GM12873 (cell line): ENCODE measurements at regions not wholly inside any gene's neighbourhood (a gene's known extent, or its start where the extent isn't known, plus 50 kb on each side); places are given as distances from the start of the nearest gene placed in this dataset.

Experiments
- CTCF ChIP-seq: IDR thresholded peaks from 2 replicates; pipeline ENCODE4 v1.5.1; 2012; ENCODE audit warnings: low read depth, mild to moderate bottlenecking, moderate library complexity, low read length, control low read depth; ENCODE audit not compliant: insufficient read depth; ENCODE audit errors: missing control alignments

- no peak for TF ChIP-seq CTCF
Measured at GRCh38 chr12:30108666-30109065, 324.9 kb upstream of the TMTC1 start.

GRCh38 chr12:30106204-30106965 lies 322.6 kb upstream of the TMTC1 start:
- TF ChIP-seq CTCF, result no peak

- no peak for TF ChIP-seq CTCF
Measured at GRCh38 chr12:30105505-30105904, 321.8 kb upstream of the TMTC1 start.

GRCh38 chr12:30104971-30105370 lies 321.2 kb upstream of the TMTC1 start:
- TF ChIP-seq CTCF, result no peak

GRCh38 chr12:30100741-30101140 lies 317.0 kb upstream of the TMTC1 start:
- TF ChIP-seq CTCF, result no peak

GRCh38 chr12:30098677-30099076 lies 314.9 kb upstream of the TMTC1 start:
- no peak for TF ChIP-seq CTCF

GRCh38 chr12:30095511-30095910 lies 311.8 kb upstream of the TMTC1 start:
- TF ChIP-seq CTCF, result no peak
